ENCODE measurements at regions not wholly inside any gene's neighbourhood (a gene's known extent, or its start where the extent isn't known, plus 50 kb on each side); places are given as distances from the start of the nearest gene placed in this dataset.

- Histone ChIP-seq H3K27ac (ENCODE audit: low read length) (no peak overlapping the region), H3F3A (ENCODE audit: insufficient read depth, low read length, poor library complexity, severe bottlenecking) (peaks cover 2% of the 10 kb centered on the region), H3K79me2 (replicated peaks; ENCODE audit: insufficient read depth, low read length) (no peaks in the 10 kb centered on the region), H3K9me3 (ENCODE audit: low read length) (no peaks in the 10 kb centered on the region), H4K20me1 (ENCODE audit: insufficient read depth) (no peaks in the 10 kb centered on the region), H3K27me3 (ENCODE audit: insufficient read depth, low read depth, low read length) (no peaks in the 10 kb centered on the region), H3K9ac (ENCODE audit: low read length) (no peak overlapping the region), H3K4me2 (ENCODE audit: low read length) (no peak overlapping the region), H3K36me3 (ENCODE audit: insufficient read depth, low read length) (no peaks in the 10 kb centered on the region), H3K4me3 (ENCODE audit: low read length) (no peak overlapping the region), H3K9me2 (ENCODE audit: insufficient read depth, low read length) (no peaks in the 10 kb centered on the region), H2AFZ (ENCODE audit: low read depth, low read length) (no peak overlapping the region)
- no peak for TF ChIP-seq RAD21 (conservative IDR thresholded peaks at IDR 0.05)
Observed at GRCh38 chr3:104855702-104856101, 511.0 kb upstream of the ALCAM start.

- H3F3A ChIP-seq (ENCODE audit: insufficient read depth, low read length, poor library complexity, severe bottlenecking) = peaks cover 2% of the 10 kb centered on the region
- no peaks in the 10 kb centered on the region for H3K9me2 ChIP-seq (ENCODE audit: insufficient read depth, low read length)
- no peaks in the 10 kb centered on the region for H3K9me3 ChIP-seq (ENCODE audit: low read length)
- TF ChIP-seq POLR2AphosphoS5 (IDR thresholded peaks at IDR 0.05) (no peak), SMC3 (conservative IDR thresholded peaks at IDR 0.05; ENCODE audit: poor library complexity) (no peak), TAF1 (IDR thresholded peaks at IDR 0.05; ENCODE audit: low read depth) (no peak), EZH2 (IDR thresholded peaks at IDR 0.05; ENCODE audit: borderline replicate concordance, insufficient read depth, low read length, poor library complexity, severe bottlenecking) (no peak), REST (IDR thresholded peaks at IDR 0.05; ENCODE audit: borderline replicate concordance) (no peak), MXI1 (conservative IDR thresholded peaks at IDR 0.05; ENCODE audit: poor library complexity, severe bottlenecking) (no peak), RAD21 (conservative IDR thresholded peaks at IDR 0.05) (no peak), CTCF (IDR thresholded peaks at IDR 0.05; ENCODE audit: poor library complexity, severe bottlenecking) (no peak), EP300 (conservative IDR thresholded peaks at IDR 0.05; ENCODE audit: poor library complexity, severe bottlenecking) (no peak)
- no peak overlapping the region for H3K4me3 ChIP-seq (ENCODE audit: low read length)
- no peak overlapping the region for H3K9ac ChIP-seq (ENCODE audit: low read length)
- H4K20me1 ChIP-seq (ENCODE audit: insufficient read depth) = no peaks in the 10 kb centered on the region
- H3K27ac ChIP-seq (ENCODE audit: low read length) = no peak overlapping the region
- H3K79me2 ChIP-seq (replicated peaks; ENCODE audit: insufficient read depth, low read length) = no peaks in the 10 kb centered on the region
- no peaks in the 10 kb centered on the region for H3K36me3 ChIP-seq (ENCODE audit: insufficient read depth, low read length)
- H3K27me3 ChIP-seq (ENCODE audit: insufficient read depth, low read depth, low read length) = no peaks in the 10 kb centered on the region
- H3K4me2 ChIP-seq (ENCODE audit: low read length) = no peak overlapping the region
- no peak overlapping the region for H2AFZ ChIP-seq (ENCODE audit: low read depth, low read length)
Observed at GRCh38 chr3:104856741-104857140, 510.0 kb upstream of the ALCAM start.

- Histone ChIP-seq H3K4me3 (ENCODE audit: low read length) (no peak overlapping the region), H4K20me1 (ENCODE audit: insufficient read depth) (no peaks in the 10 kb centered on the region), H3F3A (ENCODE audit: insufficient read depth, low read length, poor library complexity, severe bottlenecking) (no peaks in the 10 kb centered on the region), H3K9me2 (ENCODE audit: insufficient read depth, low read length) (no peaks in the 10 kb centered on the region), H3K27me3 (ENCODE audit: insufficient read depth, low read depth, low read length) (no peaks in the 10 kb centered on the region), H3K9ac (ENCODE audit: low read length) (no peak overlapping the region), H3K9me3 (ENCODE audit: low read length) (no peaks in the 10 kb centered on the region), H3K4me2 (ENCODE audit: low read length) (no peak overlapping the region), H3K36me3 (ENCODE audit: insufficient read depth, low read length) (no peaks in the 10 kb centered on the region), H2AFZ (ENCODE audit: low read depth, low read length) (no peak overlapping the region), H3K79me2 (replicated peaks; ENCODE audit: insufficient read depth, low read length) (no peaks in the 10 kb centered on the region), H3K27ac (ENCODE audit: low read length) (no peak overlapping the region)
- TF ChIP-seq RAD21 (conservative IDR thresholded peaks at IDR 0.05) (no peak), POLR2AphosphoS5 (IDR thresholded peaks at IDR 0.05) (no peak), SMC3 (conservative IDR thresholded peaks at IDR 0.05; ENCODE audit: poor library complexity) (no peak), REST (IDR thresholded peaks at IDR 0.05; ENCODE audit: borderline replicate concordance) (no peak), MXI1 (conservative IDR thresholded peaks at IDR 0.05; ENCODE audit: poor library complexity, severe bottlenecking) (no peak), EZH2 (IDR thresholded peaks at IDR 0.05; ENCODE audit: borderline replicate concordance, insufficient read depth, low read length, poor library complexity, severe bottlenecking) (no peak), EP300 (conservative IDR thresholded peaks at IDR 0.05; ENCODE audit: poor library complexity, severe bottlenecking) (no peak), TAF1 (IDR thresholded peaks at IDR 0.05; ENCODE audit: low read depth) (no peak), CTCF (IDR thresholded peaks at IDR 0.05; ENCODE audit: poor library complexity, severe bottlenecking) (no peak)
Observed at GRCh38 chr3:104868291-104868690, 498.4 kb upstream of the ALCAM start.
